ENCODE measurements at regions not wholly inside any gene's neighbourhood (a gene's known extent, or its start where the extent isn't known, plus 50 kb on each side); places are given as distances from the start of the nearest gene placed in this dataset.

- H3K27ac Mint-ChIP-seq, result no peak overlapping the region
Measured at GRCh38 chr18:27614951-27615844, 430.1 kb upstream of the CHST9 start.

GRCh38 chr18:27609221-27609620 is 424.1 kb upstream of the CHST9 start:
- no peak for DNase-seq (ENCODE audit: low spot score, unreplicated experiment)
- H3K9me3 Mint-ChIP-seq (ENCODE audit: low read depth), result peaks cover 3% of the 10 kb centered on the region
- peaks cover 9% of the 10 kb centered on the region for H3K4me1 Mint-ChIP-seq (ENCODE audit: low read depth)
- TF ChIP-seq, protein P1, sequence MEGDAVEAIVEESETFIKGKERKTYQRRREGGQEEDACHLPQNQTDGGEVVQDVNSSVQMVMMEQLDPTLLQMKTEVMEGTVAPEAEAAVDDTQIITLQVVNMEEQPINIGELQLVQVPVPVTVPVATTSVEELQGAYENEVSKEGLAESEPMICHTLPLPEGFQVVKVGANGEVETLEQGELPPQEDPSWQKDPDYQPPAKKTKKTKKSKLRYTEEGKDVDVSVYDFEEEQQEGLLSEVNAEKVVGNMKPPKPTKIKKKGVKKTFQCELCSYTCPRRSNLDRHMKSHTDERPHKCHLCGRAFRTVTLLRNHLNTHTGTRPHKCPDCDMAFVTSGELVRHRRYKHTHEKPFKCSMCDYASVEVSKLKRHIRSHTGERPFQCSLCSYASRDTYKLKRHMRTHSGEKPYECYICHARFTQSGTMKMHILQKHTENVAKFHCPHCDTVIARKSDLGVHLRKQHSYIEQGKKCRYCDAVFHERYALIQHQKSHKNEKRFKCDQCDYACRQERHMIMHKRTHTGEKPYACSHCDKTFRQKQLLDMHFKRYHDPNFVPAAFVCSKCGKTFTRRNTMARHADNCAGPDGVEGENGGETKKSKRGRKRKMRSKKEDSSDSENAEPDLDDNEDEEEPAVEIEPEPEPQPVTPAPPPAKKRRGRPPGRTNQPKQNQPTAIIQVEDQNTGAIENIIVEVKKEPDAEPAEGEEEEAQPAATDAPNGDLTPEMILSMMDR (IDR thresholded peaks at IDR 0.05; ENCODE audit: unreplicated experiment), result no peak
- no peaks in the 10 kb centered on the region for H3K36me3 Mint-ChIP-seq (ENCODE audit: insufficient read depth)
- no peaks in the 10 kb centered on the region for H3K27me3 Mint-ChIP-seq
- H3K27ac Mint-ChIP-seq, result no peak overlapping the region
- no peak overlapping the region for H3K4me3 Mint-ChIP-seq (ENCODE audit: low read depth)

More at GRCh38 chr18:27614951-27615844, 430.1 kb upstream of the CHST9 start:
- H3K4me1 Mint-ChIP-seq (ENCODE audit: low read depth), result peaks cover 20% of the 10 kb centered on the region
- H3K4me3 Mint-ChIP-seq (ENCODE audit: low read depth), result no peak overlapping the region
- TF ChIP-seq, protein P1 (IDR thresholded peaks at IDR 0.05; ENCODE audit: unreplicated experiment), result no peak
- no peak for DNase-seq (ENCODE audit: low spot score, unreplicated experiment)
- no peaks in the 10 kb centered on the region for H3K36me3 Mint-ChIP-seq (ENCODE audit: insufficient read depth)
- no peaks in the 10 kb centered on the region for H3K9me3 Mint-ChIP-seq (ENCODE audit: low read depth)
- no peaks in the 10 kb centered on the region for H3K27me3 Mint-ChIP-seq

DNA sequence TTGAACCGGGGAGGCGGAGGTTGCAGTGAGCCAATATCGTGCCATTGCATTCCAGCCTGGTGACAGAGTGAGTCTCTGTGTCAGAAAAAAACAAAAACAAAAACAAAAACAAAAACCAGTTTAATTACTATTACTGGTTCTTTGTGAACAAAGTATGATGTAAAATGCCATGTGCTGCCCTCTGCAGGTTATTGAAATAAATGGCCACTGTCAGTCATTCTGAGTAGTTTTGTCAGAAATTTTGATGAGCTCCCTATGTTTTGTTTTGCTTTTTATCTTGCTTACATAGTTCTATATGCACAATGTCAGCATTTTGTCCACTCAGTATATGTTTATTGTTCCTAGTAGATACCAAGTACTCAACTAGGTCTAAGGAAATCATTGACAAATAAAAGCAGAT is 423.6 kb upstream of the CHST9 start:
- no peak for DNase-seq (ENCODE audit: low spot score, unreplicated experiment)
- no peak overlapping the region for H3K4me3 Mint-ChIP-seq (ENCODE audit: low read depth)
- H3K27me3 Mint-ChIP-seq, result no peaks in the 10 kb centered on the region
- TF ChIP-seq, protein P1 (IDR thresholded peaks at IDR 0.05; ENCODE audit: unreplicated experiment), result peak; percentile 44
- H3K9me3 Mint-ChIP-seq (ENCODE audit: low read depth), result peaks cover 3% of the 10 kb centered on the region
- H3K36me3 Mint-ChIP-seq (ENCODE audit: insufficient read depth), result no peaks in the 10 kb centered on the region
- no peak overlapping the region for H3K27ac Mint-ChIP-seq
- H3K4me1 Mint-ChIP-seq (ENCODE audit: low read depth), result peaks cover 9% of the 10 kb centered on the region

- Mint-ChIP-seq H3K27me3 (no peaks in the 10 kb centered on the region), H3K36me3 (ENCODE audit: insufficient read depth) (no peaks in the 10 kb centered on the region), H3K4me3 (ENCODE audit: low read depth) (no peak overlapping the region), H3K9me3 (ENCODE audit: low read depth) (peaks cover 3% of the 10 kb centered on the region), H3K27ac (no peak overlapping the region), H3K4me1 (ENCODE audit: low read depth) (peaks cover 9% of the 10 kb centered on the region)
- TF ChIP-seq, protein P1 (IDR thresholded peaks at IDR 0.05; ENCODE audit: unreplicated experiment), result no peak
- no peak for DNase-seq (ENCODE audit: low spot score, unreplicated experiment)
Measured at GRCh38 chr18:27608174-27608573, 423.1 kb upstream of the CHST9 start.

DNA sequence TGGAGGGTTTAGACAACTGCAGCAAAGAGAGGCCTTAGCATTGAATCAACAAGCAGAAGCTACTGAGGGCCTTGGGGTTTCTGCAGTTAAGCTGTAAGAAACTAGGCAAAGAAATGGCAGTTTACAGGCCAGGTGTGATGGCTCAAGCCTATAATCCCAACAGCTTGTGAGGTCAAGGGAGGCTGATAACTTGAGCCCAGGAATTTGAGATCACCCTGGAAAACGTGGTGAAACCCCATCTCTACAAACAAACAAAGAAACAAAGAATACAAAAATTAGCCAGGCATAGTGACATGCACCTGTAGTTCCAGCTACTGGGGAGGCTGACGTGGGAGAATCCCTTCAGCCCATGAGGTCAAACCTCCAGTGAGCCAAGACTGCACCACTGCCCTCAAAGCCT is 421.6 kb upstream of the CHST9 start:
- Mint-ChIP-seq H3K4me3 (ENCODE audit: low read depth) (no peak overlapping the region), H3K4me1 (ENCODE audit: low read depth) (peaks cover 9% of the 10 kb centered on the region), H3K27ac (no peak overlapping the region), H3K36me3 (ENCODE audit: insufficient read depth) (no peaks in the 10 kb centered on the region), H3K27me3 (no peaks in the 10 kb centered on the region), H3K9me3 (ENCODE audit: low read depth) (peaks cover 3% of the 10 kb centered on the region)
- TF ChIP-seq, protein P1 (IDR thresholded peaks at IDR 0.05; ENCODE audit: unreplicated experiment), result no peak
- no peak for DNase-seq (ENCODE audit: low spot score, unreplicated experiment)
